ENCODE measurements at regions not wholly inside any gene's neighbourhood (a gene's known extent, or its start where the extent isn't known, plus 50 kb on each side); places are given as distances from the start of the nearest gene placed in this dataset.

GRCh38 chr14:71348817-71349216, 441.6 kb downstream of the PCNX1 start:
- FAIRE-seq: no peak

GRCh38 chr14:71354142-71354541, 446.9 kb downstream of the PCNX1 start:
- peaks cover 4 to 13% (median 8%) of the 10 kb centered on the region in 3 donors for H3K4me1 ChIP-seq (ENCODE audit: control insufficient read depth in 2 of 3, insufficient read depth in 2 of 3, low read depth in 1 of 3, low read length in 3 of 3)
- H3K27ac ChIP-seq (ENCODE audit: low read depth in 2 of 2, low read length in 2 of 2): no peak overlapping the region
- H3K9ac ChIP-seq (ENCODE audit: low read length in 3 of 3): no peak overlapping the region
- no peaks in the 10 kb centered on the region for H3K9me3 ChIP-seq (ENCODE audit: control insufficient read depth in 2 of 3, insufficient read depth in 1 of 3, low read length in 3 of 3)
- intact Hi-C loops (cut with DNase I): no loop called here
- no peak for DNase-seq
- no peak overlapping the region for H3K4me3 ChIP-seq (ENCODE audit: low read length in 3 of 3)
- H3K27me3 ChIP-seq (ENCODE audit: control insufficient read depth, insufficient read depth, low read length): no peaks in the 10 kb centered on the region
- no peak for FAIRE-seq
- no peaks in the 10 kb centered on the region for H3K36me3 ChIP-seq (ENCODE audit: control insufficient read depth in 2 of 3, insufficient read depth in 3 of 3, low read length in 3 of 3)
- no peak for TF ChIP-seq CTCF (IDR thresholded peaks at IDR 0.05; ENCODE audit: borderline replicate concordance, extremely low read depth, insufficient read depth)

More at GRCh38 chr14:71348817-71349216, 441.6 kb downstream of the PCNX1 start:
- no peaks in the 10 kb centered on the region for H3K4me1 ChIP-seq (ENCODE audit: control insufficient read depth in 2 of 3, insufficient read depth in 2 of 3, low read depth in 1 of 3, low read length in 3 of 3)
- DNase-seq: no peak
- intact Hi-C loops (cut with DNase I): no loop called here
- H3K9ac ChIP-seq (ENCODE audit: low read length in 3 of 3): no peak overlapping the region
- H3K36me3 ChIP-seq (ENCODE audit: control insufficient read depth in 2 of 3, insufficient read depth in 3 of 3, low read length in 3 of 3): no peaks in the 10 kb centered on the region
- no peaks in the 10 kb centered on the region for H3K9me3 ChIP-seq (ENCODE audit: control insufficient read depth in 2 of 3, insufficient read depth in 1 of 3, low read length in 3 of 3)
- no peak overlapping the region for H3K4me3 ChIP-seq (ENCODE audit: low read length in 3 of 3)
- no peaks in the 10 kb centered on the region for H3K27me3 ChIP-seq (ENCODE audit: control insufficient read depth, insufficient read depth, low read length)
- H3K27ac ChIP-seq (ENCODE audit: low read depth in 2 of 2, low read length in 2 of 2): no peak overlapping the region
- TF ChIP-seq CTCF (IDR thresholded peaks at IDR 0.05; ENCODE audit: borderline replicate concordance, extremely low read depth, insufficient read depth): no peak

- no peak overlapping the region for H3K9ac ChIP-seq (ENCODE audit: low read length in 3 of 3)
- no peak overlapping the region for H3K27ac ChIP-seq (ENCODE audit: low read depth in 2 of 2, low read length in 2 of 2)
- H3K27me3 ChIP-seq (ENCODE audit: control insufficient read depth, insufficient read depth, low read length): no peaks in the 10 kb centered on the region
Measured at GRCh38 chr14:71354801-71355200, 447.5 kb downstream of the PCNX1 start.

More at GRCh38 chr14:71354801-71355200, 447.5 kb downstream of the PCNX1 start:
- no peak for TF ChIP-seq CTCF (IDR thresholded peaks at IDR 0.05; ENCODE audit: borderline replicate concordance, extremely low read depth, insufficient read depth)
- no peaks in the 10 kb centered on the region for H3K36me3 ChIP-seq (ENCODE audit: control insufficient read depth in 2 of 3, insufficient read depth in 3 of 3, low read length in 3 of 3)
- H3K9me3 ChIP-seq (ENCODE audit: control insufficient read depth in 2 of 3, insufficient read depth in 1 of 3, low read length in 3 of 3): no peaks in the 10 kb centered on the region
- H3K4me1 ChIP-seq (ENCODE audit: control insufficient read depth in 2 of 3, insufficient read depth in 2 of 3, low read depth in 1 of 3, low read length in 3 of 3): peaks cover 4 to 13% (median 8%) of the 10 kb centered on the region in 3 donors
- intact Hi-C loops (cut with DNase I): no loop called here
- DNase-seq (no peak), FAIRE-seq (no peak)
- H3K4me3 ChIP-seq (ENCODE audit: low read length in 3 of 3): no peak overlapping the region

Data from kidney (tissue), 13 donors.